Aorta (tissue), 5 donors: ENCODE measurements at regions not wholly inside any gene's neighbourhood (a gene's known extent, or its start where the extent isn't known, plus 50 kb on each side); places are given as distances from the start of the nearest gene placed in this dataset.
"Not testable (repeated sequence)": the region's sequence is repeated elsewhere in the genome, so short reads cannot be mapped to it uniquely, and the experiment has no call there.

ENCODE experiments used
- ATAC-seq: fragments of 200-7000 bp; cut with Tn5 transposase; one replicate; pipeline ENCODE4 v1.9.1; 2022; ENCODE audit warnings: moderate library complexity; ENCODE audit not compliant: low FRiP score
- DNase-seq, 2 donors: peaks; one replicate each; pipeline ENCODE4 v3.0.0-alpha.2; 2020
- H3K27ac ChIP-seq, 2 donors: one replicate each; pipeline ENCODE4 v1.5.1; 2013; ENCODE audit warnings: low read length in 2 of 2, mild to moderate bottlenecking in 2 of 2, moderate library complexity in 2 of 2, control low read depth in 1 of 2, inconsistent platforms in 1 of 2, low read depth in 1 of 2
- H3K27me3 ChIP-seq, 2 donors: one replicate each; pipeline ENCODE4 v1.6.1; 2013; ENCODE audit warnings: control low read depth in 1 of 2, low read length in 1 of 2, mild to moderate bottlenecking in 1 of 2, moderate library complexity in 1 of 2; ENCODE audit not compliant: insufficient read depth in 2 of 2, control insufficient read depth in 1 of 2
- H3K36me3 ChIP-seq, 2 donors: one replicate each; pipeline ENCODE4 v1.6.1; 2013; ENCODE audit warnings: control low read depth in 1 of 2, low read length in 1 of 2, mild to moderate bottlenecking in 1 of 2; ENCODE audit not compliant: insufficient read depth in 2 of 2, control insufficient read depth in 1 of 2
- H3K4me1 ChIP-seq, 2 donors: one replicate each; pipeline ENCODE4 v1.6.1; 2013; ENCODE audit warnings: low read length in 2 of 2, control low read depth in 1 of 2, mild to moderate bottlenecking in 1 of 2, moderate library complexity in 1 of 2; ENCODE audit not compliant: insufficient read depth in 2 of 2, control insufficient read depth in 1 of 2
- H3K4me3 ChIP-seq, 2 donors: one replicate each; pipeline ENCODE4 v1.5.1; 2013; ENCODE audit warnings: low read length in 2 of 2, control low read depth in 1 of 2, mild to moderate bottlenecking in 1 of 2
- H3K9me3 ChIP-seq: one replicate; pipeline ENCODE4 v1.6.1; 2013; ENCODE audit warnings: mild to moderate bottlenecking, low read length; ENCODE audit not compliant: control insufficient read depth
- WGBS, 2 donors: extraction: QIAGEN DNeasy Blood & Tissue Kit; methylation state at CpG; one replicate each; pipeline ENCODE4 v1.1.7; 2013; 5-methylcytosine and 5-hydroxymethylcytosine counted together
- intact Hi-C, 2 donors: fragments of 100-400 bp; cut with DNase I; formaldehyde crosslinking; loops; one replicate each; pipeline versions ENCODE4 v1.14.2 to v1.15.0; 2022
- donor health status: healthy with polysubstance abuse.
- donor health status: Bipolar disorder and iron deficiency.
- donor health status: DM: no; HTN: no; CAD: no.
- donor health status: DM: no; HTN: no; CAD: no.
- donor health status: DM: yes; HTN: yes; CAD: no.

DNA sequence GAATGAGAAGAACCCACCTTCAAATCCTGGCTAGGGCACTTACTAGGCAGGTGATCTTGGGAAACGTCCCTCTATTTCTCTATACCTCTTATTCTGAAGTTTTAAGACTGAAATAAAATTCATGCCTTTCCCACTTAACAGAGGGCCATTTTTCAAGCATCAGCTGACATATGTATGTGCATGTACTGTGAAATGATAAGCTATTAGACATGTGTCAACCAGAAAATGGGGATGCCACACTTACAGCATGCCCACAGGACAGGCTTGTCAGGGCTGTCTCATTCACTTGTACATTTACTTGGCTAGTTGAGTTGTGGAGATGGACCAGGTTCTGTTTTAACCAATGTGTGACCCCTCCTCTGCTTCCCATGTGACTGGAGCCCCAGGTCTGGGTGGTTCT, 78.5 kb downstream of the C9orf152 start:
- no peaks in the 10 kb centered on the region for H3K36me3 ChIP-seq
- H3K27ac ChIP-seq: peak overlapping the region in 1 of 2 donors; percentile 28
- H3K27me3 ChIP-seq: no peaks in the 10 kb centered on the region
- 44 to 50% methylated on average over 1 of the region's 1 CpG for WGBS, 2 donors
- no peak for DNase-seq
- H3K4me3 ChIP-seq: no peak overlapping the region
- no peak for ATAC-seq
- H3K4me1 ChIP-seq: peaks cover 4 to 6% of the 10 kb centered on the region in 2 donors
- intact Hi-C loops: loop anchor here in 1 of 2 donors (10.0 kb wide), 1 partner anchor 145 kb away; no protein-coding TSS in a partner anchor
- no peaks in the 10 kb centered on the region for H3K9me3 ChIP-seq

DNA sequence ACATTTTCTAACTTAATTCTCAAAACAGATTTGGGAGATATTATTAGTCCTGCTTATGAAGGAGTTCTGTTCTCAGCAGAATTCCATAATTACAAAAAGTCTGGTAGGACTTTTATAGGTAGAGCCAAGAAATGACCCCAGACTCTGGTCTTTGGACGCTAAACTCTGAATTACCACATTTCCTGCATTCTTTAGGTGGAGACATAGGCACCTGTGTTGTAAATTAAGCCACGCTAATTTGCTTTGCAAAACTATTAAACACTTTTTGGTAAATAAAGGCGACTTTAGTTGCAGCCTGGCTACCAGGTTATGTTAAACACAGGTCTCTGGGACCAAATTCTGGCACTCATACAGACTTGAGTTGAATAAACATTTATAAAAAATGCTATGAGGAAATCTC, 77.7 kb downstream of the C9orf152 start:
- ATAC-seq: no peak
- Histone ChIP-seq H3K27ac (no peak overlapping the region), H3K4me1 (peaks cover 4 to 6% of the 10 kb centered on the region in 2 donors), H3K27me3 (no peaks in the 10 kb centered on the region), H3K36me3 (no peaks in the 10 kb centered on the region), H3K4me3 (no peak overlapping the region), H3K9me3 (no peaks in the 10 kb centered on the region)
- WGBS, 2 donors: 64% methylated on average over 3 of the region's 3 CpGs
- no peak for DNase-seq
- intact Hi-C loops: no loop called here

DNA sequence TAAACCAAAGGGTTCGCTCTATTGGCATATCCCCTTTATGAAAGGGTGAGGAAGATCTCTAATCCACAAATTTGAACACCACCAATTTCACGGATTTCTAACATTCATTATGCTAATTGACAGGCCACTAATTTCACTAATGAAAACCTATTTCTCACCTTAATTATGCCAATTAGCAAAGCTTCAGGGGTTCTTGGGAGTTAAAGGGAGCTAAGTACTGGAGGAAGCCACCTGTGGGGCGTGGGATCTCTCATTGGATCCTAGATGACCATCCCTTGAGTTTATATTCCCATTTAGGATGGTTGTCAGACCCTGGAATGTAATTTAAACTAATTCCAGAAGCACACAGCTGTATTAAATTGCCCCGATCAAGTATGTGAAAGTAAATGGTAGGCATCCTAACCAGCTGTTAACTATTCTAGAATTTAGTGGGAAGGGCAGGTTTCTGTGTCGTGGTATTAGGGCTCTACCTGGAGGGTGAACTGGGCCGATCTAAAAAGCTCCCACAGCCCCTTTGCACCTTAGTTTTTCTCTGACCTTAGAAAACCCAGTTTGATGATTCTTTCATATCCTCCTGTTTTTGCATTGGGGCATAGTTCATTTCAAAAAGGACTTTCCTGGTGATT, 77.1 kb downstream of the C9orf152 start:
- no peak for ATAC-seq
- H3K4me3 ChIP-seq: no peak overlapping the region

DNA sequence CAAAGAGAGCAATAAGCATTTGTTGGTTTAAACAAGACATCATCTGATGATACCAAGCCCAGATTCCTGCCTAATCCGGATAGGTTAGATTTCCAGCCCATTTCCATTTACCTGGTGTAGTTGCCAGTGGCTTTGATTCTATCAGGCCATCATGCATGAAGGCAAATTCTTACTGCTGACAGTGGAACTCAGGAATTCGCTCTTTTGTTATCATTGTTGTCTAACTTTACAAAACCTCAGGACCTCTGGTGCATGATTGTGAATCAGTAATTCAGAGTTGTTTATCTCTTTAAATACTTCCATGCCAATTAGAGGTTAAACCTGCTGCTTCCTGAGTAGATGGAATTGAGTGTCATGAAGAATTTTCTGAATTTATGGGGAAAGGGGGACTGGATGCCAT, 76.5 kb downstream of the C9orf152 start:
- no peak overlapping the region for H3K27ac ChIP-seq
- no peak overlapping the region for H3K4me3 ChIP-seq
- 69 to 70% methylated on average over 2 of the region's 2 CpGs for WGBS, 2 donors
- no peak for ATAC-seq
- DNase-seq: no peak
- intact Hi-C loops: no loop called here
- H3K4me1 ChIP-seq: peaks cover 4 to 6% of the 10 kb centered on the region in 2 donors
- no peaks in the 10 kb centered on the region for H3K36me3 ChIP-seq
- no peaks in the 10 kb centered on the region for H3K9me3 ChIP-seq
- no peaks in the 10 kb centered on the region for H3K27me3 ChIP-seq

More for the DNA sequence above, 77.1 kb downstream of the C9orf152 start:
- WGBS, 2 donors: 81 to 83% methylated on average over 6 of the region's 6 CpGs
- intact Hi-C loops: no loop called here
- H3K9me3 ChIP-seq: no peaks in the 10 kb centered on the region
- no peak for DNase-seq
- no peaks in the 10 kb centered on the region for H3K27me3 ChIP-seq
- peaks cover 4 to 6% of the 10 kb centered on the region in 2 donors for H3K4me1 ChIP-seq
- H3K36me3 ChIP-seq: no peaks in the 10 kb centered on the region
- no peak overlapping the region for H3K27ac ChIP-seq

DNA sequence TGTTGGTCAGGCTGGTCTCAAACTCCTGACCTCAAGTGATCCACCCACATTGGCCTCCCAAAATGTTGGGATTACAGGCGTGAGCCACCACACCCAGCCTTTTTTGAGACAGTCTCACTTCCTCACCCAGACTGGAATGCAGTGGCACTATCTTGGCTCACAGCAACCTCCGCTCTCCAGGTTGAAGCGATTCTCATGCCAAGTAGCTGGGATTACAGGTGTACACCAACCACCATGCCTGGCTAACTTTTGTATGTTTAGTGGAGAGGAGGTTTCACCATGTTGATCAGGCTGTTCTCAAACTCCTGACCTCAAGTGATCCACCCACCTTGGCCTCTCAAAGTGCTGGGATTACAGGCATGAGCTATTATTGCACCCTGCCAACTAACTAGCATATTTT, 75.4 kb downstream of the C9orf152 start:
- H3K36me3 ChIP-seq, H3K27me3 ChIP-seq, ATAC-seq, H3K9me3 ChIP-seq, H3K4me1 ChIP-seq, DNase-seq, H3K4me3 ChIP-seq, intact Hi-C loops: not testable (repeated sequence)
- 90 to 96% methylated on average over 3 of the region's 3 CpGs for WGBS, 2 donors
- peak overlapping the region in 1 of 2 donors; percentile 24 for H3K27ac ChIP-seq

DNA sequence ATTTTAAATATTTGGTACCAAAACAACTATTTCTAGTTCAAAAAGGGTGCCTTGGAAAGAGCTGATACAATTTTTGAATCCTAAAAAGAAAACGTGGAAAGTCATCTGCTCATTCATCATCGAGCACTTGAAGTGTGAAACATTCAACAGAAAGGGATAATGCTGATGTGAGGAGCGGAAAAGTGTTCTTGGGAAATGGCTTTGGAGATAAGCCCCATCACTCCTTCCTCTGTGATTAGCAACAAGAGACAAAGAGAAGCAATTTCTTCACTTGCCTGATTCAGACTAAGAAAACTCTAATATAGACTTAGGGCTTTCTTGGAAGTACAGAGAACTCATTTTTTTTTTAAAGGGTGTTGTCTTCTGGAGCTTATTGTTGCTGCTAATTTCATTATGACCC, 74.9 kb downstream of the C9orf152 start:
- Histone ChIP-seq H3K4me3 (no peak overlapping the region), H3K9me3 (no peaks in the 10 kb centered on the region), H3K36me3 (peaks cover 0 to 3% of the 10 kb centered on the region in 2 donors), H3K4me1 (peaks cover 4 to 6% of the 10 kb centered on the region in 2 donors), H3K27me3 (no peaks in the 10 kb centered on the region), H3K27ac (no peak overlapping the region)
- DNase-seq: no peak
- no peak for ATAC-seq
- 33 to 46% methylated on average over 3 of the region's 3 CpGs for WGBS, 2 donors
- intact Hi-C loops: no loop called here

DNA sequence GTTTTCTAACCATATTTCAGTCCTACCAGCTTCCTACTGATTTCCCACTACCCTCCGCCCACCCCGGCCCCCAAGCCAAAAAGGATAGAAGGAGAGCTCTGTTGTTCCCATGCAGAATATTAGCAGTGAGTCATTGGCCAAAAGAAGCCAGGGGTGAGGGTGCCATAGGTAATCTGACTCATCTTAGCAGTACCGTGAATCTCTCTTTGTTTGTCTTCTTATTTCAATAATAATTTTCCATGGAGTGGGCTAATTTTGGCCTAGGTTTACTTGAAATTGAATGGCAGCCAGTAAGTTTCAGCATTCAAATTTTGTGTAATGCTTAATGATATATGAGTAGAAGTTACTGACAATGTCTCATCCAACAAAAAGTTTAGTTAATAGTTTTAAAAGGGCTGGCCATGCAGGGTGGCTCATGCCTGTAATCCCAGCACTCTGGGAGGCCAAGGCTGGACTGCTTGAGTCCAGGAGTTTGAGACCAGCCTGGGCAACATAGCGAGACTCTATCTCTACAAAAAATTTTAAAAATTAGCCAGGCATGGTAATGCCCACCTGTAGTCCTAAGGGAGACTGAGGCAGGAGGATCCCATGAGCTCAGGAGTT, 74.2 kb downstream of the C9orf152 start:
- Histone ChIP-seq H3K9me3 (no peaks in the 10 kb centered on the region), H3K36me3 (peaks cover 0 to 4% of the 10 kb centered on the region in 2 donors), H3K27me3 (no peaks in the 10 kb centered on the region), H3K27ac (no peak overlapping the region), H3K4me3 (no peak overlapping the region), H3K4me1 (peaks cover 4 to 6% of the 10 kb centered on the region in 2 donors)
- DNase-seq: no peak
- WGBS, 2 donors: 47 to 63% methylated on average over 4 of the region's 4 CpGs
- intact Hi-C loops: no loop called here
- ATAC-seq: no peak

DNA sequence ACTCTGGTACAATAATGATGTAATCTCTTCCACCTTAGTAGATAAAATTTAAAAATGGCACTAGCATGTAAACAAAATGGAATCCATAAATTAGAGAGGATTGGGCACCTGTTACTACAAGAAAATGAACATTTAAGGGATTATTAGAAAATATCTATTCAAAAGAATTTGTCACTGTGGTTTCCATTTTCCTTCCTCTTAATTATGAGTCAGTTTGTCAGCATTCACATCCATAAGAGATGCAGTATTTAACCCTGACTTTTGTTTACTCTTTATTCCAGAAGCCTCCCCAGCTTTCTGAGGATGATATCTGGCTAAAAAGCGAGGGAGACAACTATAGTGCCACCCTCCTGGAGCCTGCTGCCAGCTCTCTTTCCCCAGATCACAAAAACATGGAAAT, 72.1 kb downstream of the C9orf152 start:
- H3K4me1 ChIP-seq: peaks cover 0 to 4% of the 10 kb centered on the region in 2 donors

DNA sequence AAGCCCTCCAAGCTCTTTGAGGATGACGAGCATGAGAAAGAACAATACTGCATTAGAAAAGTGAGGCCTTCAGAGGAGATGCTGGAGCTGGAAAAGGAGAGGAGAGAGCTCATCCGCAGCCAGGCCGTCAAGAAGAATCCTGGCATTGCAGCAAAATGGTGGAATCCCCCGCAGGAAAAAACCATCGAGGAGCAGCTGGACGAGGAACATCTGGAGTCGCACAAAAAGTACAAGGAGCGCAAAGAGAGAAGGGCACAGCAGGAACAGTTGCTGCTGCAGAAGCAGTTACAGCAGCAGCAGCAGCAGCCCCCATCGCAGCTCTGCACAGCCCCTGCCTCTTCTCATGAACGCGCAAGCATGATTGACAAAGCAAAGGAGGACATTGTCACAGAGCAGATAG, 71.2 kb downstream of the C9orf152 start:
- peaks cover 0 to 5% of the 10 kb centered on the region in 2 donors for H3K36me3 ChIP-seq
- 80 to 82% methylated on average over 11 of the region's 11 CpGs for WGBS, 2 donors
- no peaks in the 10 kb centered on the region for H3K27me3 ChIP-seq
- peaks cover 0 to 4% of the 10 kb centered on the region in 2 donors for H3K4me1 ChIP-seq
- ATAC-seq (no peak), DNase-seq (no peak)
- H3K9me3 ChIP-seq: no peaks in the 10 kb centered on the region
- intact Hi-C loops: no loop called here
- H3K27ac ChIP-seq: no peak overlapping the region
- H3K4me3 ChIP-seq: no peak overlapping the region

More for the DNA sequence above, 72.1 kb downstream of the C9orf152 start:
- Histone ChIP-seq H3K27me3 (no peaks in the 10 kb centered on the region), H3K4me3 (no peak overlapping the region), H3K9me3 (no peaks in the 10 kb centered on the region), H3K27ac (no peak overlapping the region), H3K36me3 (peaks cover 0 to 5% of the 10 kb centered on the region in 2 donors)
- intact Hi-C loops: no loop called here
- DNase-seq (no peak), ATAC-seq (no peak)
- 89 to 90% methylated on average over 1 of the region's 1 CpG for WGBS, 2 donors
